ENCODE measurements at regions not wholly inside any gene's neighbourhood (a gene's known extent, or its start where the extent isn't known, plus 50 kb on each side); places are given as distances from the start of the nearest gene placed in this dataset.

DNA sequence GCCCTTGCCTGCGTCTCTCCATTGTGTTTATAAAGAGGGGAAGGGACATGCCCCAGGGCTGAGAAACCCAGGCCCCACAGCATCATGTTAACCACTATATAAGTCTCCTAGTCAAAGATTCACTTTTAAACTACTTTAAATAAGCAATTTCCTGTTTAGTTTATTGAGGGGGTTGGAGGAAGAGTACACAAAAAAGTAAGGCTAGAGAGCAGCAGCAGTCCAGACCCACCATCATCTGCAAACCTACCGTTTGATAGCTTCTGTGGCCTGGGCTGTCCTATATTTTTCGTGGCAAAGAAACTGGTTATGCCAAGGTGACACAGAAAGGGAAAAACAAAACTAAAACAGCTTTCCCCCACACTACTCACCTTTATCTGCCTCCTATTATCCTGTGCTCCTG, 646.1 kb downstream of the IRS1 start:
- no peak for DNase-seq

DNA sequence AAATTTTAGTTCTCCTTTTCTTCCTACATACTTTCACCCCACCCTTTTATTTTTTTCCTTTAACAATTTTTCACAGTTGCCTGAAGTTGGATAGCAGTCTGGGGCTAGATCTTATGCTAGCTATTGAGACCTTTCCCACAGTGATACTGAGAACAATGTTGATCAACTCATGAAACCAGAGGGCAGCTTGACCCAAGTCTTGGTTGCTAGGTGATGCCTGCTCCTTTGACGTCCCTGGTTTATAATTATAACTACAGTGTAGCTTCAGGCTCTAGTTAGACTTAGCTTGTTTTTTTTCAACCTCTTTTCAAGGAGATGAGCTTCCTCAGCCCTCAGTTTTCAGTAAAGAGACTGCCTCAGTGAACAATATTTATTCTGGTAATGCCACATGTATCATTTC, 648.5 kb downstream of the IRS1 start:
- no peak for DNase-seq

DNA sequence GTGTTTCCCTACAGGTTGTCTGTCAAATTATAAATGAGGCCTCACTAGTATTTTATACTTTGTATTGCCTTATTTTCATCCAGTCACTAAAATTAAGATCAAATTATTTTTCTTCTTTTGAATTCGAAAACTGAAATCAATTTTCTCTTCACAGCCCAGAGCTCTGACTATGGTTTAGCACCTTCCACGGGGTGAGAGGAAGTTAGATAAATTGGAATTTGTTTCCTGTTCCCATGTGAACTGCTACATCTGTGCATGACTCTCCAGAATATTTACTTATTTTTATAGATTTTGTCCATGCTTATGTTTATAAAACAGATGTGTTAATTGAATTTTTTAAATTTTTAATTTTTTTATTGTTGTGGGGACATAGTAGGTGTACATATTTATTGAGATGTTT, 656.5 kb downstream of the IRS1 start:
- DNase-seq = no peak

DNA sequence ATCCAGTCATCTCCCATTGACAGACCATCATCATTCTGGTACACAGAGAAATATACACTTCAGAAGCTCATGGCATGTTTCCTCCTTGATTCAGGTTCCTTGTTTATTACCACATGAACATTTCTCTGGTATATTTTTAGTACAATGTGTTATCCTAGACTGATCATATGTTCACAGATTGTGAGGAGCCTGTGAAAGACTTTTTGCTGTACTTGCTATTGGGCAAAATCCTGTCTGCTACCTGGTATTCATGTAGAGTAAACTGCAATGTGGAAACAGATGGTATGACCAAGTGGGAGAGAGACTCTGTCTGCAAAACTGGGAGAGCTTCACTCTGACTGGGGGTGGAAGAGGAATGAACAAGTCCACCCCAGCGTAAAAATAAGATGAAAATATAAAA, 657.2 kb downstream of the IRS1 start:
- no peak for DNase-seq

DNA sequence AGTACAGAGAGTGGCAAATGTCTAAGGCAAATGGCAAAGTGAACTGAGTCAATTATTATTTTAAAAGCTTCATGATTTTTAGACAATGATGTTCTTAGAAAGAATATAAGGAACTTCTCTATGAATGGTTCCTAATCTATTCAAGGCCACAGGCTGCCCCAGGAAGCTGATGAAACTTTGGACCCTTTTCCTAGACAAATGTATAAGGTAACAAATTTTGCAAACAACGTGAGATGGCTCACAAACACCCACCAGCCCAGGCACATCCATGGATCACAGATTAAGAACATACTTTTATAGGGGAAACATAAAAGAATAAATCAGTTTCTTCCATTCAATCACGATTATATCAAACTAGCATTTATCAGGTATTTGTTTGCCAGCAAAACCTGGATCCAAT, 659.0 kb downstream of the IRS1 start:
- no peak for DNase-seq

DNA sequence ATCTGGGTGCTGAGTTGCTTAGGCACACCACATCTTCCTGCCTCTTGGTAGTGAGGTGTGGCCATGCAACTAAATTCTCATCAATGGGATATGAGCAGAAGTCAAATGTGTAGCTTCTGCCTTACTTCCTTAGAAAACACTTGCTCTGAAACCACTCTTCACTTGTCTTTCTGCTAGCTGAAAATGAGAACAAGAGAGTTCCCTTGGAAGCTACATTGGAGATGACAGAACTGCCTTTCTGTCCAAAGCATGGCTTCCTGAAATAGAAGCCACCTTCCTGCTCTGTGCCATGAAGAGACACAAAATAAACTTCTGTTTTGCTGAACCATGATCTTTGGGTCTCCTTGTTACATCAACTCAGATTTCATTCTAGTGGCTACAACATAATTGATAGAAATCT, 659.9 kb downstream of the IRS1 start:
- DNase-seq = no peak

DNA sequence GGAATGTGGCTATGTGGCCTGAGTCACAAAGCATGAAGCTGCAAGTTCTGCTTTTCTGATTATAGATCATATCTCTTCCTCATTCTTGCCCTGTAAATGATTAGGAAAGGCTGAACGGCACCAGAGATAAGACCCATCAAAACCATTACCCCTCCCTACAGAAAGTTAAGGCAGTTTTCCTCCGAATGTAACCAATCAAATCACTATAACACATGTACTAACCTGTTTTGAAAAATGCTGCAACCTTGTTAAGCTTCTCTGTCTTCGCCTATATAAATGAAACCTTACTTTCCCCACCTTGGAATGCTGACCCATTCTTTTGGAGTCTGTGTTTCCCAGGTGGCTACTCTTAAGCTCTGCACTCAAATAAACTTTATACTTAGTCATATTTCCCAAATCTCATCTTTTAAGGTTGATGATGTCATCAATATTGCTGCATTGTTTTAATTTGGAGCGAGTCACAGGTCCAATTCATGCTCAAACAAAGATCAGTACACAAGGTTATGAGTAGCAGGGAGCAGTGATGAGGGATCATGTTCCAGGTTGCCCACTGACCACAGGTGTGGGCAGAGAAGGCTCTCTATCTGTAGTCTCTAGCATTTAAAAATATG, 662.3 kb downstream of the IRS1 start:
- DNase-seq = no peak

DNA sequence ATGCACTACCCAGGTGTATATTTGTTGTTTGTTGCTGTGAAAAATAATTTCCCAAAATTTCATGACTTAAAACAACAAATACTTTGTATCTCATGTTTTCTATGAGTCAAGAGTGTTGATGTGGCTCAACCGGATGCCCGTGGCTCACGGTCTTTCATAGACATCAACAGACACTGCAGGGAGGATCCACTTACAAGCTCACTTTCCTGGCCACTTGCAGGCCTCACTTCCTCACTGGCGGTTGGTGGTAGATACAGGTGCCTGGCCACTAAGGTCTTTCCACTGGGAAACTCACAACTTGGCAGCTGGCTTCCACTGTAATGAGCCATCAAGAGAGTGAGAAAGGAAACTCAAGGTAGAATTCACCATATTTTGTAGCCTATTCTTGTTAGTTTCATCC, 662.9 kb downstream of the IRS1 start:
- no peak for DNase-seq

DNA sequence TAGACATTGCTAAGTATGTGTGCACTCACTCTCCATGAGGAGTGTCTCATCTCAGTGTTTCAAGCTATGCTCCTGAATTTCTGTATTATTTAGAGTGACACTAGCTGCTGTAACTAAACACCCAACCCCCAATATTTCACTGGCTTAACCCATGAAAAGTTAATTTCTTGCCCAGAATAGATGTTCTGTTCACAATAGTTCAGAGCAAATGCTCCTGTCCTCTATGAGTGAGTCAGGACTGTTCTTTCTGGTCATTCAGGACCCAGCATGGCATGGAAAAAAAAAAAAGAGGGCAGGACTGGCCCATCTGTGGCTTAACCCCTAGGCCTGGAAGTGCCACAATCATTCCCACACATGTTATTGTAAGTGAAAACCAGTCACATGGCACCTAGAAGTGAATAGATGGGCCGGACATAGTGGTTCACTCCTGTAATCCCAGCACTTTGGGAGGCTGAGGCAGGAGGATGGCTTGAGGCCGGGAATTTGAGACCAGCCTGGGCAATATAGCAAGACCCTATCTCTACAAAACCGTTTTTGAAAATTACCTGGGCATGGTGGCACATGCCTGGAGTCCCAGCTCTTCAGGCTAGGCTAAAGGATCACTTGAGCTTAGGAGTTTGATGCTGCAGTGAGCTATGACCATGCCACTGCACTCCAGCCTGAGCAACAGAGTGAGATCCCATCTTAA, 663.6 kb downstream of the IRS1 start:
- no peak for DNase-seq

DNA sequence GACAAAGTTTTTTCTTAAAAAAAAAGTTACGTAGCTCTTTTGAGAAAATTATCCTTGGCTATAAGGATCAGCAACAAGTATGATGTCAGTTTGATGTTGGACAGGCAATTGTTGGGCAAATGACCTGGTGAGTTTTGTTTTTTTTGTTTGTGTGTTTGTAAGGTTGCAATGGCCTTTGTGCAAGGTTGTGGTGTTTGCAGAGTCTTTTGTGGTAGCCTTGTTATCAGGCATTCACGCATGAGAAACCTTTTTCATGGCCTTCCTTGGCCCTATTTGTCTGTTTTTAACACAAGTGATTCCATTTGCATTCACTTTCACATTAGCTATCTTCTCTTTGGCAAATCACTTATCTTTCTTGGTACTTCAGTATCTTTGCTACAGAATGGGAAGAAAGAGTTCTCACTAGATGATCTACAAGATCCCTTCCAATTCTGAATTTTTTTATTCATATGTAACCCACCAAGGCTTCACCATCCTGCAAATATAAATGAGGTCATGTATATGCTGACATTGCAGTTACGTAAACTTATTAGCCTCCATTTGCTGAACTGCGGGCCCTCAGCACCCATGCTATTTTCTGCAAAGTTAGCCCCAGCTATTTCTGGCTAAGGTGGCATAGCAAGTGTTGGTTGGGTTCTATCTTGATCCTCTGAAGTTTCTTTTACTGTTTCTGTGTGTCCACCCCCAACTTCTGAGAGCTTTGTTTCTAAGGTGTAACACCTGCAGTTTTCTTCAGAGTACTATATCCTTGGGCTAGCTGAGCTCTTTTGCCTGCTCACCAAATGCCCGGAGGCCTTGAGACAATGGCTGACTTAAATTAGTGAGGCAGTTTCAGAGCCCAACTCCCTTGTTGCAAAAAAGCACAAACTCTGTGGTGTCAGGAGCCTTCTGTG, 667.1 kb downstream of the IRS1 start:
- no peak for DNase-seq

DNA sequence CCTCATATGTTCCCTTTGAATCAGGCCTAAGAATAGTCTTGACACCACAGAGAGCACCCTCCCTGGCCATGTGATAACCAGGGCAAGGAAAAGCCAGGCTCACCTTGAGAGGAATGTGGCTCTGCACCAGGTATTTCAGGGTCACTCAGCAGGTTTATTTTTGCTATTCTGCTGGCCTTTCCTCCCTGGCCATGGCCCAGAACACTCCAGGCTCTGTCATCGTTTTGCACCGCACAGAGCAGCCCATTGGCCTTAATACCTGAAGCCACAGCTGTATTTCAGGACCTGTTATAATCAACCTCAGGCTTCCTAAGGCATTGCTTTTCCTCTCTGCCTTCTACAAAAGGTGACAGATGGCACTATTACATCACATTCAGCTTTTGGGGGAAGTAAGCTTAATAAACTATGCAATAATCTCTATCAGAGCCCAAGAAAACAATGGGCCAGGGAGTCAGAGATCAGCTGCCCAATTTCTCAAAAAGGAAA, 668.3 kb downstream of the IRS1 start:
- no peak for DNase-seq

DNA sequence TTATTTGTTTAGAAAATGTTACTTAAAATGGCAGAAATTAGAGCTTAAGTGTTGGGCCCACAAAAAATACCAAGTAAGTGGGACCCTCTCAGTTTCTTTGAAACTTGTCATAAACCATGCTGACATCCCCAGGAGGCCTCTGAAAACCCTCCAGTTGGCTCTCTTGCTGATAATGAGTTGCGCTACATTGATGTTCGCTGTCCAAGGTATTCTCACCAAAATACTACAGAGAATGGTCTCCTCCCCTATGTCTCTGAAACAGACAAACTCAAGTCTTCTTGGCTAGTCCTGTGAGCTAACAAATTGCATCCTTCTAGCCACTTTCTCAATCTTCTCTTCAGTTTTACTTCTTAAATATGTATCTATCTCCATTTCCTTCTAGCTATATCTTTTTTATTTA, 669.4 kb downstream of the IRS1 start:
- no peak for DNase-seq

DNA sequence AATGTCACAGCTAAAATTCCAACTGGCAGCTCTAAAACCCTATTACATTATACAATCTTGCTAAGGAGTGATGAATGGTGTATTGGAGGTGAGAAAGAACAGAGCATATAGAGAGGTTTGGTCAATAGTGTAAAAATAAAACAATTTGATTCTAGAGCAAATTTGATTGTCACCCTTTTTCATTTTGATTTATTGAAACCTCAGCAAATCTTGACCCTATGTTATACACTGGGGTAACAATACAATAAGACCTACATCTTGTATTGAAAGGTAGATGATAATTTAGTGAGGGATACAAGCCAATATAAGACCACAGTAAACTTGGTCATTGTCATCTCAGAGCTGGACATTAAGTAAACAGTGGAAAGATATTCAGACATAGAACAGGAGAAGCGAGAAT, 671.9 kb downstream of the IRS1 start:
- no peak for DNase-seq

DNA sequence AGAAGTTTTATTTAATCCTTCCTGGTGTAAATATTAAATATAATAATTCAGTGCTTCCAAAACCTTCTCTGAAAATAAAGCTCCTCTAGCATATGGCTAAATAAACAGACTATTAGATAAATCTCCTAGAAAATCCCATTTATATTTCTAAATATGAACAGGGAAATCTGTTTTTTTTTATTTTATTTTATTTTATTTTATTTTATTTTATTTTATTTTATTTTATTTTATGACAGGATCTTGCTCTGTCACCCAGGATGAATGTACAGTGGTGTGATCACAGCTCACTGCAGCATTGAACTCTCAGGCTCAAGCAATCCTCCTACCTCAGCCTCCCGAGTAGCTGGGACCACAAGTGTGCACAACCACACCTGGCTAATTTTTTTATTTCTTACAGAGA, 673.5 kb downstream of the IRS1 start:
- no peak for DNase-seq

DNA sequence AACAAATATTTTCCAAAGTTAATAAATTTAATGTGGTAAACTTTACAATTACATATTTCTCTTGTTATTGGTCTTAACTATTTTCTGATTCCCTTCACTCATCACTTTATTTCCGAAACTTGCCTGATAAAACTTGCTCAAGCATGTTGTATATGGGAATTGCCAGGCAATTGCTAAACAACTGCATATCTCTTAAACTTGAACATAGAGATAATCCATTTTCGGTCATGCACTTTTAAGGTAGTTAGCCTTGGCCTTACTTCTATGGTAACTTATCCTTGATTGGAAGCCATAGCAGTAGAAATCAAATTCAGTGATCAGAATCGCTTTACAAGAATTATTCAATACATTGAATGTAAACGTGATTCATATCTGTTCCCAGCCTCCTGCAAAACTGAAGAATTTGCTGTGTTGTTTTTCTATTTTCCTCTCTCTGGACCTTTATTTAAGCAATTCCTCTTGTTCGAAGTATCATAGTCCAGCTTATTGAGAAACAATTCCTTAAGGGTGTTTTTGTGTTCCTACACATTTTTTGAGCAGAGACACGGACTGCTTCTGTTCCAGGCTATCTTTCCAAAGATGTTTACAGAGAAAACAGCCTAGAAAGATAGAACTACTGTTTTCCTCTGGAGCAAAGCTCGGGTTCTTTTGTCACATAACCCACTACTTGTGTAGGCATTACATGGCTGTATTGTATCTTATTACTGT, 674.3 kb downstream of the IRS1 start:
- DNase-seq = no peak

DNA sequence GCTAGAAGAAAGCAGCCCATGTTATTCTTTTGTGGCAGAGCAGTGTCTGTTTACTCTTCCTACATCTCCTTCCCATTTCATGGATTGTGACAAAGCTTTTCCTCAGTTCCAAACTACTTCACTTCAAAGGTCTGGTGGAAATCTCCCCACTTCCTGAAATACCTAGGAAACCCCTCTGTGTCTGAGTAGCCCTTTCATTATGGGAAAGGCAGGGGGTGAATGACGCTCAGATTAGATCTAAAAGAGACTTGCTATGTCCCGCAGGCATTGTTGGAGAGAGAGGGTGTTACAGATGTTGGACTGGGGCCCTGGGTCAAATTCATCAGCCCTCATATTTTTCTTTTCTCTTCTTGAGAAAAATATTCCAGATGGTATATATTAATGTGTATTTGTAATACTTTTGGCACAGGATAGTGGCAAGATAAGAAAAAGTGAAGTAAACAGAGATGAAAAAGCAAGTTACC, 675.0 kb downstream of the IRS1 start:
- no peak for DNase-seq

DNA sequence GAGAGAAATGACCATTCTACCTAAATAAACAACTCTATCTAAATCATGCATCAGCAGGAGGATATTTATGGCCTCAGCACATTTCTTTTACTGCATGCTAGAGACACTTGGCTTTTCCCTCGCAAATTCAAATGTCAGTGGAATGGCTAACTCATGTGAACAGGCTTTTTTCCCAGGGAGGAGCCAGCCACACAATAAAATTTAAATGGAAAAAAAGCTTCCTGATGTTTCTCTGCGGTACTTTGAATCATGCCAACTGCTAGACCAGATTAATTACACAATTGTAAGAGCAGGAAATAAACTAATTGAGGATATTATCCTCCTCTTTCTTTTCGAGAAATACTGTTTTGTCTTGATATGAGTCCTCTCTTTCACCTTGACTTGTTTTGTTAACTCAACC, 676.3 kb downstream of the IRS1 start:
- no peak for DNase-seq

DNA sequence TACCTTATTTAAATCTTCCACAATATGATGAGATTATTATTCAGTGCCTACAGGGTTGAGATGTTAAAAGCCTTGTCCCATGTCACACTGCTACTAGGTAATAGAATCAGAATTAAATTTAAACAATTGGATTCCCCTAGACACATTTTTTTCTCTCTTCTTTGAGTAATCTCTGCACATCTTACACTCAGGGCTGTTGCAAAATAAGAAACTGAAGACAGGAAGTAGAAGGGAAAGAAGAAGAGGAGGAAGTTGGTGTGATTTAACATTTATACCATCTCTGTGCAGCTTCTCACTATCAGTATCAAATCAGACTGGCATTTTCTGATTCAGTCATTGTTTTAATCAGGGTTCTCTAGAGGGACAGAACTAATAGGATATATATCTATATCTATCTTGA, 677.6 kb downstream of the IRS1 start:
- DNase-seq = no peak

DNA sequence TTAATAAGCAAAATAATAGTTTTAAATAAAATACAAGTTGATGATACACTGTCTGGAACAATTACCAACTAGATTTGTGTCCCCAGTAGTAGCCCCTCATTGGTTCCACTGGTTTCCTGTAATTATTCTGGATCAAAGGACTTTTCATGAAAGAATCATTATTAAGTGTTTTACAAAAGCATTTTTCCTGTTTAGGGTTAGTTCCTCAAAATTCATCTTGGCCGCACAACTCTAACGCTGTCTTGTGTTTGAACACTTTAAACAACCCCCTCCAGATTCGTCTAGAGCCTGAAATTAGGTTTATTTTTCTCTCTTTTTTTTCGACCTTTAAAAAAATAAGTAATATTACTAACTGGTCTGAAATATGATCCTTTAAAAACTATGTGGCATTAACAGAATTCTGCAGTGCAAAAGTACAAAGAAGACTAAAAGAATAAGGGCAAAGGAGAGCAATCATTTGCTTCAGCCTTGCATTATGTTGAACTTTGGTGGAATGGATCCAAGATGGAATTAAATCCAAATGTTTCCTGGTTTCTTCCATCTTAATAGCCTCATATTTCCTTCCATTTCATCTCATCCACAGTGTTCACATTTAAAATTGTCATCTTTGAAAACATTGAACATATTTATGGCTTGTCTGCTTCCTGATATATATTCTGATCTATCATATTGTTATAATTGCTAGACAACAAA, 678.4 kb downstream of the IRS1 start:
- DNase-seq = no peak

DNA sequence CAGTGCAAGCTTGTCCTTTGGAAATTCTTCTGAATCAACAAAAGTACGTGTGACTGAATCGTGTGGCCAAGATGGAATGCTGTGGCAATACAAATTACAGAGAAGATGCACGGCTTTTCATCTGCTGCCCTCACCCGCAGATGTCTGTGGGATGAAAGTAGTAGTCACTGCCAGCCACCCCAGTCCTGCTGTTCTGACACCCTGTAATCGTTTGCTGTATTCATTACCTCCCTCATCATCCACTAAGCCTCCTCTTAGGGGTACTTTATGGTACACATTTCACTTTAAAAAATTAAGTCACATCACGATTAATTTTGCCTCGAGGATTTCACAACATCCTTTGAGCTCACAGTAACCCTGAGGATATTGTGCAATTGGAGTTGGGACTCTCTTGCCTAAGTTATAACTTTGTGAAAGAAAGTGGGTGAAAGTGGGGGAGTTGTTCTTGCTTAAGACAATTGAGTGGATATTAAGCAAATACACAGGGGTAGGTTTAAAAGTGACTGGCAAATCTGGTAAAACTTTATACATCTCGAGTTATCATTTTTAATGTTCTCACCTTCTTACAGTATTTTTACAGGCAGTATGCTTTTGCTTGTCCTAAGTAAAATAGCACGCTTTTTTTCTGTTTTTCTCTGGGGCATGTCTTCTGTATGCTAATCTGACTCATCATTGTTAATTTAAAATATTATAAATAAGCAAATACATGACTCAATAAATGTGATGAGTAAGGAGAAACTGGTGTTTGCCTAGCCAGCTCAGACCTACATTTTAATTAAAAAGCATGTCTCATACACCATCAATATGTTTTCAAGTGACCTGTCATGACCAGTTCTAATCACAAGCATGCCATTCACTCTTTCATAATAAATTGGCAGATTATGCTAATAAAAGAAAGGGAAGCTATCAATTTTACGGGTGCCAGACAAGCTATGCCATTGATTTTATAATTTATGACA, 680.9 kb downstream of the IRS1 start:
- no peak for DNase-seq

DNA sequence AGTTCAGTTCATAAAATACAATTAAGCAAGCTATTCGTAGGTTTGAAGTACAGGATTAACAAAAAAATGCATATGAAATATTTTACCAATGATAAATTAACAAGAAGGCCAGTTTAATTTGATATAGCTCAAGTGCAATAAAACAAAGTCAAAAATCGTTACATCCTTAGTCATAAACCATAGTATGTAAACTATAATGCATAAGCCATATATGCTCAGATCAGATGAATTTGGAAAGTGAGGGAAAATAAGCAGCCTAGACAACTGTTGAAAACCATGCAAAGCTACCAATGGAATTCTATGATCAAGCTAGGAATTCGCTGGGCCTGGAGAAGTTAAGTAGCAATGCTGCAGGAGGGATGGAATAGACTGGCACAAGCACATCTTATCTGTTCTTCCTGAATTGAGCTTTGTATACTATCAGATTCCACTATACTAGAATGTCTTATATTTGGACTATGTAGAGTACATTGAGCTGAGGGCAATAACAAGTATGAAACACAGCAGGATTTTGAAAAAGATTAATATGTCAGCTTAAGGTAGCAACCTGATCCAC, 682.0 kb downstream of the IRS1 start:
- DNase-seq = no peak
